CD4-positive, alpha-beta T cell treated with Interleukin-2 at 100 ng/mL for 4 hours (primary cell): ENCODE measurements at regions not wholly inside any gene's neighbourhood (a gene's known extent, or its start where the extent isn't known, plus 50 kb on each side); places are given as distances from the start of the nearest gene placed in this dataset.

Experiments used
- DNase-seq: peaks from one replicate; pipeline ENCODE4 v3.0.0-alpha.2; 2020; ENCODE audit warnings: low spot score

DNA sequence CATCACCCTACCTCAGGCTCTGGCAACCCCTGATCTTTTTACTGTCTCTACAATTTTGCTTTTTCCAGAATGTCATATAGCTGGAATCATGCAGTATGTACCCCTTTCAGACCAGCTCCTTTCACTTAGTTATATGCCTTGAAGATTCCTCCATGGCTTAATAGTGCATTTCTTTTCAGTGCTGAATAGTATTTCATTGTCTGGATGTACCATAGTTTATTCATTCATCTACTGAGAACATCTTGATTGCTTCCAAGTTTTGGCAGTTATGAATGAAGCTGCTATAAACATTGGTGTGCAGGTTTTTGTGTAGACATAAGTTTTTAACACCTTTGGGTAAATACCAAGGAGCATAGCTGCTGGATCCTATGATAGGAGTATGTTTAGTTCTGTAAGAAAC lies 50.8 kb upstream of the ANP32A start:
- no peak for DNase-seq

DNA sequence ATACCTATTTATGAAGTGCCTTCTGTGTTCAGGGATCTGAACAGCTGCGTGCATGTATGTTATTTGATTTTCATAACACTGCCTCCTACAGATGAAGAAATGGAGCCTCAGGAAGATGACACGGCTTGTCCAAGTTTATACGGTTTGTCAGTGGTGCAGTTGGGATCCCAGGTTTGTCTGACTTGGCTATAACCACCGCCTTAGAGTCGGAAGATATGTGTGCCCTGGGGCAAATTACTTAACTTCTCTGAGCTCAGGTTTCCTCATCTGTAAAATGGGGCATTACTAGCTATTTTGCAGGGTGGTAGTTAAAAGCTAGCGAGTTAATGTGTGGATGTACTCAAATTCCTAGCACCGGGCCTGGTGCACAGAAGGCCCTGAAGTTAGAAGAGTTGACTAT lies 54.1 kb upstream of the ANP32A start:
- DNase-seq, result no peak

DNA sequence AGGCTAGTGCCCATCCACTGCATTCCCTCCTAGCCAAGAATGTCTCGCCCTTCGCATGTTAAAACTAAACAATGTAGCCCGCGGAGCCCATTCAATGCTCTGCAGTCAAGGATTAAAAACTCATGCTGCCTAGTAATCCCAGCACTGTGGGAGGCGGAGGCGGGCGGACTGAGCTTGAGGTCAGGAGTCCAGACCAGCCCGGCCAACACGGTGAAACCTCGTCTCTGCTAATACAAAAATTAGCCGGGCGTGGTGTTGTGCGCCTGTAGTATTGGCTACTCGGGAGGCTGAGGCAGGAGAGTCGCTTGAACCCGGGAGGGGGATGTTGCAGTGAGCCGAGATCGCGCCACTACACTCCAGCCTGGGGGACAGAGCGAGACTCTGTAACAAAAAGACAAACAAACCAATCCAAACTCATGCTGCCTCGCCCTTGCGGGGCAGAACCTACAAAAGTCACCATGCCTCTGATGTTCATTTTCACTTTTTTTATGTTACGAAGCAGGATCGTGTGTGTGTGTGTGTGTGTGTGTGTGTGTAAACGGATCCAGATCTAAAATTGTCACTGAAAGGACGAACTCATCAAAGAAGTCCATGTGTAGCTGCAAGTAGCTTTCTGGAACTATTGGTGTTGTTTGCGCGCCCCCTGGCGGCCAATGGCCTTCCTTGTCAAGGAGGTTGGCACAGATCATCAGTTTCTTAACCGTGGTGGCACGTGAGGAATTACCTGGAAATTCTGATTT lies 54.8 kb upstream of the SPESP1 start:
- DNase-seq, result peak; percentile 88

DNA sequence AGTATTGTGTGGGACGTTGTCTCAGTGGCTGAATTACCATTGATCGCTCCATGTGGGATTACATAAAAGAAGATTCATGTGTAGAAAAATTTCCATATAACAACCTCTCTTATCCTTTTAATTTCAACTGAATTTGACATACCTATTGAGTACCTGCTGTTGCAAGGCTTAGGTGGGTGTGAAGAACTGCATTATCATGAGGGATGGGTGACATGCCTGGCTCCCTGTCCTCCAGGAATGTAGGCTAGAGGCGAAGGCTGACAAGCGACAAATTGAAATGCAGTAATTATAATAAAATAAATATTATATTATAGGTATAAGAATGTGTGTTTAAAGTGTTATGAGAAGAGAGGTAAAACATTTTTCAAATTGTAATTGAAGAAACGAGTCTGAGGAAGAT lies 52.7 kb upstream of the SPESP1 start:
- no peak for DNase-seq

DNA sequence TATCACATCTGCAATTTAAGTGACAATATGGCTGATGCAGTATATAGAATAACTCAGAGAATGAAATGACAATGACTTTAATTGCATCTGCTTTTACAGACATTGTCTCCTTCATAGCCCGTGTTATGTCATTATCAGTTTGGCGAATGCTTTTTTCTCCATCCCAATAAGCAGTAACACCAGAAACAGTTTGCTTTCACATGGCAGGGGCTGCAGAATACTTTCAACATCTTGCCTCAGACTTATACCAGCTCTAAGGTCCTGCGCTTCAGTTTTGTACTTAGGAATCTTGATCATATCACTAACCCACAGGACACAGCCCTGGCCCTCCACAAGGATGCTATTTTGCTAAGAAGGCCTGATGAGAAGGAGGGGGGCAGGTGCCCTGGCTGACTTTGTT lies 49.9 kb upstream of the SPESP1 start:
- DNase-seq, result no peak
